Tongue (tissue), 1 donor: ENCODE measurements at regions not wholly inside any gene's neighbourhood (a gene's known extent, or its start where the extent isn't known, plus 50 kb on each side); places are given as distances from the start of the nearest gene placed in this dataset.
"Not testable (repeated sequence)": the region's sequence is repeated elsewhere in the genome, so short reads cannot be mapped to it uniquely, and the experiment has no call there.

Source experiments
- DNase-seq: peaks from one replicate; pipeline ENCODE4 v3.0.0-alpha.2; 2015

DNA sequence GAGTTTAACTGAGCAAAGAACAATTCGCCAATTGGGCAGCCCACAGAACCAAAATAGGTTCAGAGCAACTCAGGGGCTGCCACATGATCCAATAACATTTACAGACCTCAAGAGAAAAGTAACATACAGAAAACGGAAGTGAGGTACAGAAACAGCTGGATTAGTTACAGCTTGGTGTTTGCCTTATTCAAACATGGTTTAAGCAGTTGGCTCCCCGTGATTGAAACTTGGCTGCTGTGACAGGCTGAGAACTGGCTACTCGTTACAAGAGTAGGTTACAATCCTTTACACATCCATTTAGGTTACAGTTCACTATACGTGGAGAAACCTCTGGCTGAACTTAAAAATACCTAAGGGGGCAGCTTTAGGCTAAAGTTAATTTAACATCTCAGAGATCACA, 673.1 kb upstream of the PHF14 start:
- DNase-seq = peak; percentile 22

DNA sequence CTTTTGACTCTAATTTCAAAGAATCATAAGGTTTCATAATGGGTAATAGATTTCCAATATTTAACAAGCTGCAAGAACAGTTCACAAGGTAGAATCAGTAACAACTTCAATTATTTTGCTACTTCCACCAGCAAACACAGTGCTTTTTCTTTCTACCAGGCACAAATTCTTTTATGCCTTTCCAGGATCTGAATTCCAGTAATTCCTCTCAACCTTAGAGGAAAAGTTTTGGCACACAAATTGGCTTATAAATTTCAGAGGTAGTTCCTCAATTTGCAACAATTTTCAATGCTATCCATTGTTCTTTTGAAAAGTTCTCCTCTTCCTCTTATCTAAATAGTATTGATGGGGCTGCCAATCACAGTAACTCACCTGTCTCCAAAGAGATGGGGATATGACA, 665.4 kb upstream of the PHF14 start:
- DNase-seq = no peak

DNA sequence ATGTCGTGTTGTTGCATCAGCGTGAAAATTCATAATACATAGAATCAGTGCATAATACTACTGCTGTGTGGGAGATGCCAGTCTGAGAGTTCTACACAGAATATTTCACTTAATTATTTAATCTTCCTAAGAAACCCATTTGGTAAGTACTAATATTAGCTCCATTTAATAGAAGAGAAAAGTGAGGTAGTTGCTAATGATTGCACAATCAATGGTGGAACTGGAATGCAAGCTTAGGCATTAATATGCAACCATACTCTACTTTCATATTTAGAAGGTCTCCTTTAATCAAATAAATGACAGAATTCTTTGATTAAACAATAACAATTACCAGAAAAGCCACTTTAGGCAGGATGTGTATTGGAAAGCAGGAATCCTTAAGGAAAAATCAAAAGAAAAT, 660.7 kb upstream of the PHF14 start:
- DNase-seq = no peak

DNA sequence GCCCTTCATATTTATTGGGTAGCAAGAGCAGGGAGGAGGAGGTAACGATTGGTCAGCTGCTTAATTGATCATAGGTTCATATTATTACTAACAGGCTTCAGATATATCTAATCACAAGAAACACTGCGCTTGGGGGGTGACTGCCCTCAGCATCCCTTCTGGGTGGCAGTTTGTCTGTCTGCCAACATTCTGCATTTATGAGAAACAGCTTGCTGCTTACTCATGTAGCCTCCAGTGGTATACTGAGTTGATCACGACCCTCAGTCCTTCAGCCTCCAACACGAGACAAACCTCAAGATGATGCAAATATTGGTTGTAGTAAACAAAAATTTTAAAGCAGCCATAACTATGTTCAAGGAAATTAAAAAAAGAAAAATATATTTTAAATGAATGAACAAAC, 657.8 kb upstream of the PHF14 start:
- no peak for DNase-seq

DNA sequence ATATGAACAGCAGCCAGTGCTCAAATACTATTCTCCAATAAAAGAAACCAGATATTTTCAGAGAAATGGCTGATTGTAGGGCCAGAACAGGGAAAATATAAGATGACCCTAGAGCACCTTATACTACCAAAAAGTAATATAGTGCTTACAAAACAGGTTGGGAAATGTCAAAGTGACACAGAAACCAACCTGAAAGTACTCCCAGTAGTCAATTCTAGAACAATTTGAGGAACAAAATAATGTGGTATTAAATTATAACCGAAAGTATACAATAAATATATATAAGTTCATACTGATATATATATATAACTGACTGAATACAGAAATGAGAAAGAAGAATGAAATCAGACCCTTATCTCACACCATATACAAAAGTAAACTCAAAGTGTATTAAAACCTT, 657.2 kb upstream of the PHF14 start:
- DNase-seq = no peak

DNA sequence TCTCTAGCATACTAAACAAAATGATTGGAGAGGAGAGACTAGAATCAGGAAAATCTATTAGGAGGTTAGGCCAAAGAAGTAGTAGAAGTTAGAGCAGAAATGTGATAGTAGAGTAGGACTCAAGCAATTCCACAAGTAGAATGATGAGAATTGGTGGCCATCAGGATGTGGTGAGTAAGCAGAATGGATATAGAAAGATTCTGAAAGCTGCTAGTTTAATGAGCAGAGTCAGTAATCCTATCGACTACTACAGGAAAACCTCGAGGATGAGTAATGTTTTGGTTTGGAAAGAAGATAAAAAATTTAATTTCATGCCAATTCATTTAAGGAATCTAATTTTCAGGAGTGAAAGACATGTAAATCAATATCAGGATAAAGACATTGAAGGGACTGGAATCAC, 648.3 kb upstream of the PHF14 start:
- no peak for DNase-seq

DNA sequence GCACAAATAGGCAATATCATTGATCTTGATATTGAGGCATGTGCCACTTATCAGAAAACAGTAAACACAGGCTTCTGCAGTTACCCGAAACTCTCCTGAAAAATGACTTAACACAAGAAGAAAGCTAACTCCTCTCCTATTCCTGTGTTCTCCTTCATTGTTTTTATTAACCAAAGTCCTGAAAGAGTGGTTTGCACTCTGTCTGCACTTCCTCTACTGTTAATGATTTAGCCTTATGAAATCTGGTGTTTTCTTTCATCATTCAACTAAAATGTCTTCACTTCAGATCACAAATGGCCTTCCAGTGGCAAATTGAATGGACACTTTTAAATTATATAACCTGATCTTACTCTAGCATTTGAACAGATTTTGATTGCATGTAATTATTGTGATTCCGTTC, 630.6 kb upstream of the PHF14 start:
- DNase-seq = no peak

DNA sequence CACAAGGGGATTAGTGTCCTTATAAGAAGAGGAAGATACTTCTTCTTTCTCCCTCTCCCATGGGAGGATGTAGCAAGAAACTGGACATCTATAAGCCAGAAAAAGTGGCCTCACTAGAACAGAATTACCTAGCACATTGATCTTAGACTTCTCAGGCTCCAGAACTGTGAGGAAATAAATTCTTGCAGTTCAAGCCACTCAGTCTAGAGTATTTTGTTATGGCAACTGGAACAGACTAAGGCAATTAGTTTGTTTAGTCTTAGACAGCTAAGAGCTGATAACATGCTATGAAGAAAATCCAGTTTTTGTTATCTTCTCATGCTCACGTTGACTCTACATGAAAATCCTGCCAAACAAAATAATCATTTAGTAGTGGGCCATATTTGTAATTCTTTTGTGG, 627.6 kb upstream of the PHF14 start:
- no peak for DNase-seq

DNA sequence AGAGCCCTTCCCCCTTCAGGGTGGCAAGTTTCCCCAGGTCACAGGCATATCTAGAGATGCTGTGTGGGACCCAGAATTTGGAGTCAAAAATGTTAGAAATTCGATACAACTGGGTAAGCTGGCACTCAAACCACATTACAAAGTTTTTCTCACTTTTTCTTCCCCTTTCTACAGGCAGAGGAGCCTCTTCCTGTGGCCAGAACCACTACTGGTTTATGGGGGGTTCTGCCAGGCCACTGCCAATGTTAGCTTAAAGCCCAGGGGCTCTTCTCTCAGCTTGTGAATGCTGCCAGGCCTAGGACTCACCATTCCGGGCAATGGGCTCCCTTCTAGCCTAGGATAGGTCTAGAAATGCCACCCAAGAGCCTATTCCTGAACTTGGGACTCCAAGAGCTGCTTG, 617.9 kb upstream of the PHF14 start:
- no peak for DNase-seq

DNA sequence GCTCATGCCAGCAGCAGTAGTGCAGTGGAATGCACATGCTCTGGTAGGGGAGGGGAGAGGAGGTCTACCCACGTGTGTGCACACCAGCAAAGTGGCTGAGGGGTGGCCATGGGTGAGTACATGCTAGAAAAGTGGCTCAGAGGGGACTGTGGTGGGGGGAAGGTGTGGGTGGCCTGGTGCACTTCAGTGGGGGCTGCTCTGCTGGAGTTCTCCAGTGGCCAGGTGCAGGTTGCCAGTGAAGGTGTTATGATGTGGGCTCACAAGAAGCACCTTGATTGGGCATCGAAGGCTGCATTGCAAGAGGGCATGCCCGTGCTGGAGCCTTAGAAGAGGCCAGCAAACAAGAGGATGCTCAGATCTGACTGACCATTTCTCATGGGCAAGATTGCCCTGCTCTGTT, 613.6 kb upstream of the PHF14 start:
- DNase-seq = no peak

DNA sequence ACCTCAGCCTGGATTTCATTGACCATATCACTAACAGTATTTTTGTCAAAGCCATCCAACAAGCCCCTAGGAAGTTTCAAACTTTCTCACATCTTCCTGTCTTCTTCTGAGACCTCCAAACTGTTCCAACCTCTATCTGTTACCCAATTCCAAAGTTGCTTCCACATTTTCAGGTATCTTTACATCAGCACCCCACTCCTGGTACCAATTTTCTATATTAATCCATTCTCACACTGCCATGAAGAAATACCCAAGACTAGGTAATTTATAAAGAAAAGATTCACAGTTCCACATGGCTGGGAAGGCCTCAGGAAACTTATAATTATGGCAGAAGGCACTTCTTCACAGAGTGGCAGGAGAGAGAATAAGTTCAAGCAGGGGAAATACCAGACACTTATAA, 571.9 kb upstream of the PHF14 start:
- no peak for DNase-seq

DNA sequence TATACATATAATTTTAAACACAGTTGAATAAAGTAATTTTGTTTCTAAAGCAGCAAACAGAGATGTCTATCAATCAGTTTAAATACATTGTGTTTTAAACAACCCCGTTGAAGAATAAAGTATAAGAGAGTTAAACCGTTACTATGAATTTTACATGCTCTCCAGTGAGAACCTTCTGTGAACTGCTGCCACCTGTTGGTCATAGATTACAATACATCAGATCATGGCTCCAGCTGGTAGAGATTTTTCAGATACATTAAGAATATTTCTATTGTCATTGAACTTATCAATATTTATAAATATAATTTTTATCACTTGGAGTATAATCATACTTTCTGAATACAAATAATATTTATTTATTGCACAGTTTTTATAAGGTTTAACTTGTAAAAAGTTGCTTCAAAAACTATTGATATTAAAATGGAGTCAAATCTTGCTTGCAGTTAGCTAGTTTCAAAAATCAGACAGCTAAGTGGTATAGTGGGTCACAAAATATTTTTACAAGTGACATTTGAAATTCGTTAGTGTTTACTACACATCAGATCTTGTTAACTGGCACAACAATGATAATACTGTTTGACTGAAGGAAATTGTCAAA, 561.2 kb upstream of the PHF14 start:
- peak; percentile 78 for DNase-seq

DNA sequence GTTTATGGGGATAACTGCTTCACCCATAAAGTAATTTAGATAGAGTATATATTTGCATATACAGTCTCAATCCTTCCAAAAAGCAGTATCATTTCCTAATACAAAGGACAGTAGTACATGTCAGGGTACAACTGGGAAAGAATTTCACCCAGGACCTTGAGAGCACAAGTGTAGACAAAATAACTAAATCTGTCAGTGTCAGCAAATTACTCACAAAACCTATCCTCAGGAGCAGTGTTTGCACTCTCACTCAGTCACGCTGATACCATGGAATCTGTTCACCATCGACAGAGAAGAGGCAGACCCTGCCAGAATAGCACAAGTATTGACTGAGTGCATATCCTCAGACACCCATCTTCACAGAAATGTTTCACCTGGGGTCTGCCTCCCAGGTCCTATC, 554.7 kb upstream of the PHF14 start:
- no peak for DNase-seq

DNA sequence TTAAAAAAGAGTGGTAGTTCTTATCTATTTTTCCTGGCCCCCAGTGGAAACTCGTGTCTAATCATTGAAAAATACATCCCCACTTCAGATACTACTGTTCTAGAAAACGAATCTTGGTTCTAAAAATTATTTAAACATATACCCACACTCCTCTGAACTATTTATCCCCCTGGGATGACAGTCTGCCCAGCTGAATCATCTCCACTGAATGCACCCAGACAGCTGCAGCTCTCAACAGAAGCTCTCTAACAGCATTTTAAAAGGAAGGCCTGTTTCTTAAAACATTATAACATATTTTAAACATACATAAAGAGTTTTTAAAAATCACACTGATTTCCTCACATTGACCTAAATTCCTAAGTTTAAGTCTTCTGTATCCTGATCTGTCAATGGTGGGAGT, 544.6 kb upstream of the PHF14 start:
- DNase-seq = peak; percentile 25

DNA sequence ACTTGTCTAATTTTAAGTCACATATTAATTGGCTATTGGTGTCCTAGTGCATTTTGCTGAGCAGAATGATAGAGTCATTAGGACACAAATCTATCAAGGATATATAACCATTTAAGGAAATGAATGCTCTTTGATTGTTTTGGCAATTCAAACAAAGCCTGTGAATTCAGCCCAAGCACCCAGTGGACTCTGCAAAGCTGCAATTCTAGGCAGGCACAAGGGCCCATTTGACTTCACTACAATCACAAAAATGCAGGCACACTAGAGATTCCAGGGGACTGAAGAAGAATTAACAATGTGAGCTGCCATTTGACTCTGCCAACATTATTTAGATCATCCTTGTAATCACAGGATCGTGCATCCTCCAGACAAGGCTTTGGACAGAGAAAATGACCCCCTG, 544.2 kb upstream of the PHF14 start:
- DNase-seq = peak; percentile 11

DNA sequence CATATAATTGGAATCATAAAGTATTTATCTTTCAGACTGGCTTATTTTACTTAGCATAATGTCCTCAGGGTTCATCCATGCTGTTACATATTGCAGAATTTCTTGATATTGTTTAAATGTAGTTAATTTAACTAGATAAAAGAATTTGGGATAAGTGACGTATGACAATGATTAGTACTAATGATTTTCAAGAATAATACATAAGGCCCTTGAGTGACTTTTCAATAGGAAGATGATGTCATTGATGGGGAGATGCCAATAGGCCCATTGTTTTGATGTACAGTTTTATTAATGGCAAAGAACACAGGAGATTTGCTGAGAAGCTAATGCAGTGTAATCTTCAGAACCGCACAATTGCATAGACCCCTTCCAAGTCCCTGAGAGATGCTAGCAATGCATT, 537.4 kb upstream of the PHF14 start:
- DNase-seq = no peak

DNA sequence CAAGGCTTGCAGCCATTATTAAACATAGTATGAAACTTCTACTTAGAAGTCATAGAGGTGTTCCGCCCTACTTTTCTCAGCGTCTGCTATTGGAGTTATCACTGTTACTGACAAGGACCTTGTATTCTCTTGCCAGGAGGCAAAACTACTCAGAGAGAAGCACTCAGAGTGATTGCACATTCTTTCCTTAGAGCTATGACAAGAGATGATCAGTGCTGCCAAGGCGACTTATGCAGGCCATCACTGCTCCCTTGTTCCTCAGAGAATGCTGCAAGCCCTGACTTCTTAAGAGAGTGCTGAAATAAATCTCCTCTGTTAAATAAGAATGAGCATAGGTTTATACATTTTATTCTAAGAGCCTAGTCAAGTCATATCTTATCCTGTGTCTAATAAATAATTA, 534.6 kb upstream of the PHF14 start:
- peak; percentile 5 for DNase-seq

DNA sequence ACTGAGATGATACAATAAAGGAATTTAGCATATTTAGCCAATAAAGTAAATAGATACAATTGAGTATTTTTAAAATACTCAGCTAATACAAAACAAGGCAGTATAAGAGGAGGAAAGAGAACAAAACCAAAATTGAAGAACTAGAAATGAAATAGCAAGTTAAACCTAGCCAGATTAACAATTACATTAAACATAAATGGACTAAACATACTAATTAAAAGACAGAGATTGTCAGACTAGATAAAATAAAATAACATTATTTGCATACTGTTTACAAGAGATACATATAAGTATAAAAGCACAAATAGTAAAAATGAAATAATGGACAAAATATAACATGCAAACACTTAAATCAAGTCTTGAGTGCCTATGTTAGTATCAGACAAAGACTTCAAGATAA, 517.7 kb upstream of the PHF14 start:
- DNase-seq = no peak

DNA sequence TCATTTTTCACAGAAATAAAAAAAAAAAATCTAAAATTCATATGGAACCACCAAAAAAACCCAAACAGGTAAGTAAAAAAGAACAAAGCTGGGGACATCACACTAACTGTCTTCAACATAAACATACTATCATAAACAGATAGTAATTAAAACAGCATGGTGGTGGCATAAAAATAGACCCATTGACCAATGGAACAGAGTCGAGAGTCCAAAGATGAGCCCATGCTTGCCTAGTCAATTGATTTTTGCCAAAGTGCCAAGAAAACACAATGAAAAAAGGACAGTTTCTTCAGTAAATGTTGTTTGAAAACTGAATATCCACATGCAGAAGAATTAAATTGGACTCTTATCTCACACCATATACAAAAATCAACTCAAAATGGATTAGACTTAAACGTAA, 513.2 kb upstream of the PHF14 start:
- DNase-seq = no peak

DNA sequence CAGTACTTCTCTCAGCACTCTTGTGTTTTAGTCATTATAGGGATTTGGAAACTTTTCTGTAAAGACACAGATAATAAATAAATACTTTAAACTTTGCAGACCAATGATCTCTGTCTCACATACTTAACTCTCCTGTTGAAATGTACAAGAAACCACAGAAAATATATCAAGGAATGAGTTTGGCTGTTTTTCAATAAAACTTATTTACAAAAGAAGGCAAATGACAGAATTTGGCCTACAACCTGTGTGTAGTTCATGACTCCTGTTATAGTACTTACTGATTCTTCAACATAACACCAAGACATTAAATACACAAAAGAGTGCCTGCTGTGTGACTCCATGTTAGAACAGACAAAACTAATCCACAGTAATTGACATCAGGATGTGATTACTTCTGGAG, 510.0 kb upstream of the PHF14 start:
- DNase-seq = peak; percentile 1

DNA sequence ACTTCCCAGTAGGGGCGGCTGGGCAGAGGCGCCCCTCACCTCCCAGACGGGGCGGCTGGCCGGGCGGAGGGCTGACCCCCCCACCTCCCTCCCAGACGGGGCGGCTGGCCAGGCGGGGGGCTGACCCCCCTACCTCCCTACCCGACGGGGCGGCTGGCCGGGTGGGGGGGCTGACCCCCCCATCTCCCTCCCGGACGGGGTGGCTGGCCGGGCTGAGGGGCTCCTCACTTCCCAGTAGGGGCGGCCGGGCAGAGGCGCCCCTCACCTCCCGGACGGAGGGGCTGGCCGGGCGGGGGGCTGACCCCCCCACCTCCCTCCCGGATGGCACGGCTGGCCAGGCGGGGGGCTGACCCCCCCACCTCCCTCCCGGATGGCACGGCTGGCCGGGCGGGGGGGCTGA, 508.1 kb upstream of the PHF14 start:
- not testable (repeated sequence) for DNase-seq

DNA sequence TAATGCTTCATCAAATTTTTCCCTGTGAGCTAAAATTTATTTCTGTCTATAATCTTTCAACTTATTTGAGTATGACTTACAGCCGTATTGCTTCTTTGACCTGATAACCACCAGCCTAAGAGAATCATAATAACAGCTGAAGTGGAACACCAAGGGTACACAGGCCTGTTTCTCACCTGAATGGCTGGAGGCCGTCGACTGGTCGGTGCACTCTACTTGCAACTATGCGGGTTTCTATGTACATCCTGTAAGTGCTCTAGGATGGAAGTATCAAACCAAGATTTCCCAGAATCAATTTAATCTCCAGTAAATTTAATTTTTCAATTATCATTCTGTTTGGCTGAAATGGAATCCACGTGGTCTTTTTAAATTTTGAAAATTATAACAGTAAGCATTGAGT, 504.8 kb upstream of the PHF14 start:
- DNase-seq = no peak

DNA sequence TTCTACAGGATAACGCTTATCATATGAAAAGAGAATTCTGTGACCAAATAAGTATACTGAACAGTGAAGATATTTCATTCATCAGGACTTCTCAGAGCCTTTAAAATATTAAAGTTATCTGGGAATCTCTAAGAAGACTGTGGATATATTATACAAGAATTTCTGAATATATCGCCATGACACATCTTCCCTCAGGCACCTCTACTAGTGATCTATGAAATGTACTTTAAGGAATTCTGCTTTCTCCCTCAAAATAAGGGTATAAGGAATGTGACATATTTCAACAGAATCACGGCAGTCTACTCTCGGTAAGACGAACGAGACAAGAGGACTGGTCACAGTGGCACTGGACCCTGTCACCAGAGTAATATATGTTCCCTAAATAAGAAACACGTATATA, 504.2 kb upstream of the PHF14 start:
- DNase-seq = no peak

DNA sequence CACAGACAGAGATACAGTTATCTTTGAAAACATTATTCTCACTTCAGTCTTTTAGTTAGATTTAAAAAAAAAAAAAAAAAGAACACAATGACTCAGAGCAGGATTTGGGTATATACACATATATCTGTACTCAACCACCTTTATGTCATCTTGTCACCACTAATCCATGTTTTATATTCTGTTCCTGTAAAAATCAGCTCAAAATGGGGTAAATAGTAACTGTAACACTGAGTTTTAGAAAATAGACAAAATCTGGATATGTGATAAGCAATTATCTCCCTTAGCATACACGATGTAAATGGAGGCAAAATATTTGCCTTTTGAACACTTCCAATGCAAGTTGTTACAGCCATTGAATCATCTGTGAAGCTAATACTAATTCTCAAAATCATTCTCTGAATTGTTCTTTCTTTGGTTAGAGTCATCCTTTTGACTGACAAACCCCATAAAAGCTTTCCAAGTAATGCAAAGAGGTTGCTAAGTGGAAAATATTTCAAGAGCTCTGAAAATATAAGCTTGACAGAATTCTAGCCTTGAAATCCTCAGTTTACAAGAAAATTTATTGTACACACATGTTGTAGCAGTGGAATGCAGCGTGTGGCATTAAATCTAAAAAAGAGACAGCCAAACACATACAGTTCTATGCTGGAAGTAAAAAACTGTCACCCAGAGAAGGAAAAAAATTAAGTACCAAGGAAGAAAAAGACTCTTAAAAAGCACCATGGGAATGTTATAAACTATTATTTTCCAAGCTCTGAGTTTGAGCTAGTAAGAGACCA, 502.2 kb upstream of the PHF14 start:
- DNase-seq = no peak

DNA sequence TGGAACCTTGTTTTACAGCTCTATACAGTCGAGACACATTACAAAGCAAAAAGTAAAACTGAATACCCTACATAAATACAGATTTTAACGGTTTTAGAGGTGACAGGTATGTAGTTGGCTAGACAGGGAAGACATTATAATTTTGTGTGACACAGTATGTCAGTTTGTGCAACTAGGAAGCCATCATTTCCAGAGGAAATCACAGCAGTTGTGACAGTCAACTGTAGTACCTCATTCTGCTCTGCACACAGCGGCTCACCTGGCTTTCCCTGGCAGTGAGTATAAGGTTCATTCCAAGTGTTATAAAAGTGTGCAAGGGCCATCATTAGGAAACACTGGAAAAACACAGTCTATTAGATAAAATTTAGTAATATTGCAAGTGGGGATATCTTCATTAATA, 501.6 kb upstream of the PHF14 start:
- DNase-seq = no peak
